PC-3 (cell line): ENCODE measurements at regions not wholly inside any gene's neighbourhood (a gene's known extent, or its start where the extent isn't known, plus 50 kb on each side); places are given as distances from the start of the nearest gene placed in this dataset.

ENCODE experiments used
- EZH2 ChIP-seq: fragments of 300-600 bp; sonication (generic); IDR thresholded peaks from one replicate; pipeline ENCODE4 v1.6.1; 2017; ENCODE audit warnings: antibody characterized with exemption, mild to moderate bottlenecking, low read length; ENCODE audit not compliant: unreplicated experiment
- EZH2phosphoT487 ChIP-seq: fragments of 300-600 bp; sonication (generic); IDR thresholded peaks from 2 replicates; pipeline ENCODE4 v1.6.1; 2018; ENCODE audit warnings: mild to moderate bottlenecking, antibody characterized with exemption, low read length, borderline replicate concordance
- TF ChIP-seq, protein P1 (sequence below): fragments of 300-600 bp; sonication (generic); conservative IDR thresholded peaks from 2 replicates; pipeline ENCODE4 v1.5.1; 2017; ENCODE audit warnings: antibody characterized with exemption, low read depth, mild to moderate bottlenecking, low read length

- TF ChIP-seq, protein P1, sequence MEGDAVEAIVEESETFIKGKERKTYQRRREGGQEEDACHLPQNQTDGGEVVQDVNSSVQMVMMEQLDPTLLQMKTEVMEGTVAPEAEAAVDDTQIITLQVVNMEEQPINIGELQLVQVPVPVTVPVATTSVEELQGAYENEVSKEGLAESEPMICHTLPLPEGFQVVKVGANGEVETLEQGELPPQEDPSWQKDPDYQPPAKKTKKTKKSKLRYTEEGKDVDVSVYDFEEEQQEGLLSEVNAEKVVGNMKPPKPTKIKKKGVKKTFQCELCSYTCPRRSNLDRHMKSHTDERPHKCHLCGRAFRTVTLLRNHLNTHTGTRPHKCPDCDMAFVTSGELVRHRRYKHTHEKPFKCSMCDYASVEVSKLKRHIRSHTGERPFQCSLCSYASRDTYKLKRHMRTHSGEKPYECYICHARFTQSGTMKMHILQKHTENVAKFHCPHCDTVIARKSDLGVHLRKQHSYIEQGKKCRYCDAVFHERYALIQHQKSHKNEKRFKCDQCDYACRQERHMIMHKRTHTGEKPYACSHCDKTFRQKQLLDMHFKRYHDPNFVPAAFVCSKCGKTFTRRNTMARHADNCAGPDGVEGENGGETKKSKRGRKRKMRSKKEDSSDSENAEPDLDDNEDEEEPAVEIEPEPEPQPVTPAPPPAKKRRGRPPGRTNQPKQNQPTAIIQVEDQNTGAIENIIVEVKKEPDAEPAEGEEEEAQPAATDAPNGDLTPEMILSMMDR = no peak
- TF ChIP-seq EZH2phosphoT487 (no peak), EZH2 (no peak)
These were observed 200.0 kb upstream of the GJE1 start for GRCh38 chr6:141932685-141933084.
